ENCODE measurements at regions not wholly inside any gene's neighbourhood (a gene's known extent, or its start where the extent isn't known, plus 50 kb on each side); places are given as distances from the start of the nearest gene placed in this dataset.
"Not testable (repeated sequence)": the region's sequence is repeated elsewhere in the genome, so short reads cannot be mapped to it uniquely, and the experiment has no call there.

DNA sequence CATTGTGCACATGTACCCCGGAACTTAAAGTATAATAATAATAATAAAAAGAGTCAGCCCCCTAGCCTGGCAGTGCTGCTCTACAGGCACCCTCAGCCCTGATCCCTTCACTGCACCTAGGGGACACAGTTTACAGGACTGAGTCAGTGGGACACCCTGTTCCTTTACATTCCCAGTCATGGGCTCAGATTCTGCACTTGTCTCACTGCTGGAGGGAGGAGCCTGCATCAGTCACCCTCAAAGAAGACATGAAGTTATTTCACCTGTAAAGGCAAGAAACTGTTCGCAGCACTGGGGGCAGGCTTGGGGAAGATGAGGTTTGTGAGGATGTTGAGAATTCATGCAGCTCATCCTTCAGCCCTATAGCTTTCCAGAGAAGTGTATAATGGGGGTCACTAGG lies 50.7 kb upstream of the VPREB1 start:
- DNase-seq, result no peak

DNA sequence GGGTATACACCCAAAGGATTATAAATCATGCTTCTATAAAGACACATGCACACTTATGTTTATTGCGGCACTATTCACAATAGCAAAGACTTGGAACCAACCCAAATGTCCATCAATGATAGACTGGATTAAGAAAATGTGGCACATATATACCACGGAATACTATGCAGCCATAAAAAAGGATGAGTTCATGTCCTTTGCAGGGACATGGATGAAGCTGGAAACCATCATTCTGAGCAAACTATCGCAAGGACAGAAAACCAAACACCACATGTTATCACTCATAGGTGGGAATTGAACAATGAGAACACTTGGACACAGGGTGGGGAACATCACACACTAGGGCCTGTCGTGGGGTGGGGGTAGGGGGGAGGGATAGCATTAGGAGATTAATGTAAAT lies 51.1 kb upstream of the VPREB1 start:
- not testable (repeated sequence) for DNase-seq

DNA sequence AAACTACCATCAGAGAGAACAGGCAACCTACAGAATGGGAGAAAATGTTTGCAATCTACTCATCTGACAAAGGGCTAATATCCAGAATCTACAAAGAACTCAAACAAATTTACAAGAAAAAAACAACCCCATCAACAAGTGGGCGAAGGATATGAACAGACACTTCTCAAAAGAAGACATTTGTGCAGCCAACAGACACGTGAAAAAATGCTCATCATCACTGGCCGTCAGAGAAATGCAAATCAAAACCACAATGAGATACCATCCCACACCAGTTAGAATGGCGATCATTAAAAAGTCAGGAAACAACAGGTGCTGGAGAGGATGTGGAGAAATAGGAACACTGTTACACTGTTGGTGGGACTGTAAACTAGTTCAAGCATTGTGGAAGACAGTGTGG lies 51.6 kb upstream of the VPREB1 start:
- DNase-seq, result not testable (repeated sequence)

DNA sequence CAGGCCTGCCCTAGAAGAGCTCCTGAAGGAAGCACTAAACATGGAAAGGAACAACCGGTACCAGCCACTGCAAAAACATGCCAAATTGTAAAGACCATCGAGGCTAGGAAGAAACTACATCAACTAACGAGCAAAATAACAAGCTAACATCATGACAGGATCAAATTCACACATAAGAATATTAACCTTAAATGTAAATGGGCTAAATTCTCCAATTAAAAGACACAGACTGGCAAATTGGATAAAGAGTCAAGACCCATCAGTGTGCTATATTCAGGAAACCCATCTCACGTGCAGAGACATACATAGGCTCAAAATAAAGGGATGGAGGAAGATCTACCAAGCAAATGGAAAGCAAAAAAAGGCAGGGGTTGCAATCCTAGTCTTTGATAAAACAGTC lies 54.8 kb upstream of the VPREB1 start:
- DNase-seq, result not testable (repeated sequence)

DNA sequence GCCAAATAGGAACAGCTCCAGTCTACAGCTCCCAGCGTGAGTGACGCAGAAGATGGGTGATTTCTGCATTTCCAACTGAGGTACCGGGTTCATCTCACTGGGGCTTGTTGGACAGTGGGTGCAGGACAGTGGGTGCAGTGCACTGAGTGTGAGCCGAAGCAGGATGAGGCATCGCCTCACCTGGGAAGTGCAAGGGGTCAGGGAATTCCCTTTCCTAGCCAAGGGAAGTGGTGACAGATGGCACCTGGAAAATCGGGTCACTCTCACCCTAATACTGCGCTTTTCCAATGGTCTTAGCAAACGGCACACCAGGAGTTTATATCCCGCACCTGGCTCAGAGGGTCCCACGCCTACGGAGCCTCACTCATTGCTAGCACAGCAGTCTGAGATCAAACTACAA lies 56.7 kb upstream of the VPREB1 start:
- not testable (repeated sequence) for DNase-seq

DNA sequence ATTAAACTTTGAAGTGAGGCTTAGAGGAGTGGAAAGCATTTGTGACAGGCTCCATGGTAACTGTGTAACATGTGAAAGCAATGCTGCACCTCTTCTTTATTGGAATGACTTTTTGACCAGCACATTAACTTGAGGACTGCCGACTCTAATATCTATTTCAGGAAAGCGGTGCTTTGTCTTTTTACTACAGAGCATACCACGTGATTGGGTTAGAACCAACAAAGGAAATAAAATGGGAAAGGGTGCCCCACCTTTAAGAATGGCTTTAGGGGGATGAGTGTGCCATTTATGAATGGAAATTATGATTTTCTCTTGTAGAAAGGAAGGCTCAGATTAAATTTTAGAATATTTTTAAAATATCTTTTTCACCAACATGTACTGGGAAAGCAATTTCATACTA lies 57.3 kb upstream of the VPREB1 start:
- no peak for DNase-seq

DNA sequence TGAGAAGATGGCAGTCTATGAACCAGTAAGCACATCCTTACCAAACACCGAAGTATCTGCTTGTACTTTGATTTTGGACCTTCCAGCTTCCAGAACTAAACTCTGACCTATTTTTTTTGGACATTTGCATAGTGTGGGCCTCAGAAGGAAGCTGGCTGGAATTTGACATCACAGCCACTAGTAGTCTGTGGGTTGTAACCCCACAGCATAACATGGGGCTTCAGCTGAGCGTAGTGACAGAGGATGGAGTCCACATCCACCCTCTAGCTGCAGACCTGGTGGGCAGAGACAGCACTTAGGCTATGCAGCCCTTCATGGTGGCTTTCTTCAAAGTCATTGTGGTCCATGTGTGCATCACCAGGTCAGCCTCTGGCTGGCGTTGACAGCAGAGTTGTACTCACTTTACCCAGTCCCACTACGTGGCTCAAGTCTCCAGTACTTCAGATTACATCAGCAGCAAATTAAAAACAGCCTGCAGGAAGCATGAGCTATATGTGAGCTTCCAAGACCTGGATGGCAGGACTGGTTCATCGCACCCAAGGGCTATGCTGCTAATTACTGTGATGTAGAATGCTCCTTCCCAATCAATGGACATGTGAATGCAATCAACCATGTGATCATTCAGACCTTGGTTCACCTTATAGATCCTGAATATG lies 58.6 kb upstream of the VPREB1 start:
- DNase-seq, result no peak

DNA sequence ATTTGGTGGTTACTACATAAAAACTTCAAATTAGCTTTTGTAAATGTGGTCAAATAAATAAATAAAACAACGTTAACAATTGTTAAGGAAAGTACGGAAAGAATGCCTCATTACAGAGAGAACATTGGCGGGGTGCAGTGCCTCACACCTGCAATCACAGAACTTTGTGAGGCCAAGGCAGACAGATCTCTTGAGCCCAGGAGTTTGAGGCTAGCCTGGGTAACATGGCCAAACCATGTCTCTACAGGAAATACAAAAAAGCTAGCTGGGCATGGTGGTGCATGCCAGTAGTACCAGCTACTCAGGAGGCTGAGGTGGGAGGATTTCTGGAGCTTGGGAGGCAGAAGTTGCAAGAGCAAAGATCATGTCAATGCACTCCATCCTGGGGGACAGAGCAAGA lies 59.4 kb upstream of the VPREB1 start:
- no peak for DNase-seq

DNA sequence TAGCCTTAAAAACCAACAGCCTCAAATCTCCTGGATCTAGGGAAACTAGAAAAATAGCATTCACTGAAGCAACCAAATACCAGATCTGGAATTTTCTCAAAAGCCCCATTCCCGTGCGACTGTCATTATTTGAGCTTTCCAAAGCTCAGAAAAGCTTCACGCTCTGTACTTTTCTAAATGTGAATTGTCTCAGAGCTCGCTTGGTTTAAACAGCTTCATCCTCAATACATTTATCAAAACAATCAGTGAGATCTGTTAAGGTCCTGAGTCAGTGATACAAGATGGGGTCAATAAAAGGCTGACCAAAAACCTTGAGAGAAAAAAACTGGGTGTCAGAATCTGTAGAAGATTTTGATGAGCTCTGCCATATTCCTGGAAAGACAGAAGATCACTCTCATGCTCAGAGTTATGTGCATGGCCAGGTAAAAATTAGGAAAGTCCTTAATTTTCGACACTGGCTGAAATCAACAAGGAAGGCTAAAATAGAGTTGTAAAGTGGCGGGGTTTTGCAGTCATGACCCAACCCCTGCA lies 60.2 kb upstream of the VPREB1 start:
- no peak for DNase-seq

DNA sequence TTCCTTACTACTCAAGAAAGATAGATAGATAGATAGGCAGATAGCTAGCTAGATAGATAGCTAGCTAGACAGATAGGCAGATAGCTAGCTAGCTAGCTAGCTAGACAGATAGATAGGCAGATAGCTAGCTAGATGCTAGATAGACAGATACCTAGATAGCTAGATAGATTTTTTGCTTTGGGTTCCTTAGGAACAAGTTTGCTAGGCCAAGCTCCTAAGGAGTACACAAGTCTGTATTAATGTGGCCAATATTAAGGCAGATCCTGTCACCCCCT lies 61.7 kb upstream of the VPREB1 start:
- DNase-seq, result no peak

DNA sequence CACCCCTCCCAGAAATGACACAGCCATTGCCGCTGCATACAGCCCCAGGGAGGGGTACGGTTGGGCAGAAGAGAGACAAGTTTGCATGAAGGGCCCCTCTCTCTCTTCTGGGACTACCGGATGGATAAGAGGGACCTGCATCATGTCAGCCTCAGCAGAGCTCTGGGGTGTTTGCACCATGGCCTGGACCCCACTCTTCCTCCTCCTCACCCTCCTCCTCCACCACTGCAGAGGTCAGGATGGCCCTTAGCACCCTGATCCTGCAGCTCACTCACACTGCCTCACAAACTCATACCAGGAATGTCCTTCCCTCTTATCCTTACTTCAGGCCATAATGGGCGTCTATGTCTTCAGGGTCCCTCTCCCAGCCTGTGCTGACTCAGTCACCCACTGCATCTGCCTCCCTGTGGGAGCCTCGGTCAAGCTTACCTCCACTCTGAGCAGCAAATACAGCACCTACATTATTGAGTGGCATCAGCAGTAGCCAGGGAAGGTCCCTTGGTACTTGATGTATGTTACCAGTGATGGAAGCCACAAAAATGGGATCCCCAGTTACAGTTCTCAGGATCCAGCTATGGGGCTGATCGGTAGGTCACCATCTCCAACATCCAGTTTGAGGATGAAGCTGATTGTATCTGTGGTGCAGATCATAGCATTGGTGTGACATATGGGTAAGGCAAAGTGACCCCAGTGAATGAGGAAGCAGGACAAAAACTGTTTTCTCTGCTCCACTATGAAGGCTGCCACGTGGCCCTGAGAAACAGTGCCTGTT lies 62.2 kb upstream of the VPREB1 start:
- DNase-seq, result no peak

DNA sequence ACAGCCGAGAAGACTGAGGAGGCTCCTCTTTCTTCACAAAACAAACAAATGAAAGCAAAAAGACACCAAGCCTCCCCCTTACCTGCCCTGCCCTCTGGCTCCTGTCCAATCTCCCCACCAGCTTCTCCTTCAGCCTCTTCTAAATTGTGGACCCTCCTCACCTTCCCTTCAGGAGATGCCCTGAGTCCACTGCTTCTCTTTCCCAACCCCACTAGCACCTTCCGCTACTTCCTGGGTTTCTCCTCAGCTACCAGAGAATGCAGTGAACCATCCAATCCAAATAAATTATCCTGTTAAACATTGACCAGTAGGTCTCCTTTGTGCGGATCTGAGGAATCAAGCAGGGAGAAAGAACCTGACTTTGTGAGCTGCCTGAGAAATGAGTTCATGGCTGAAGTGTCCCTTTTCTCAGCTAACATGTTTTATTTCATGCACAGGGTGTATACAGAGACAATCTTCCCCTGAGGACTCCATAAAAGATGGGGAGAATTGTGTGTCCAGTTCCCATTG lies 63.2 kb upstream of the VPREB1 start:
- DNase-seq, result no peak

DNA sequence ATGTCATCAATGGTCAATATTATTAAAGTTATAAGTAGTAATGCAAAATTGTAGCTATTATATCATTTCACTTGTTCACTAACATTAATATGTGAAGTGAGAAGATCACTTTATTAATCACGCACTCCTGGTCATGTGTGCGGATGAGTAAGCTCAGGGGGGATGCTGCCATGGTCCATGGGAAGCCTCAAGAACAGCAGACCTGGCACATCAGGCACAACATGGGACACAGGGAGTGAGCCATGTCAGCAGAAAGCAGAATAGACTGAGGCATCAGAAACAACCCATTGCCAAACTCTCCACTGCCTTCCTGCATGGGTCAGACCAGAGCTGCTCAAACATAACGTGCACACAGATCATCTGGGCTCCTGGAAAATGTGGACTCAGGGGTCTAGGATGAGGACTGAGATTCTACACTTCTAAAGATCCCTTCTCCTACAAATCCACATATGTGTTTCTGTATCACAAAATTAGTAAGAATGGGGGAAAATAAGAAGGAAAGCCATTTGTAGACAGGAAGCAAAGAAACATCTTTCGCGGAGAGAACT lies 63.8 kb upstream of the VPREB1 start:
- DNase-seq, result no peak

DNA sequence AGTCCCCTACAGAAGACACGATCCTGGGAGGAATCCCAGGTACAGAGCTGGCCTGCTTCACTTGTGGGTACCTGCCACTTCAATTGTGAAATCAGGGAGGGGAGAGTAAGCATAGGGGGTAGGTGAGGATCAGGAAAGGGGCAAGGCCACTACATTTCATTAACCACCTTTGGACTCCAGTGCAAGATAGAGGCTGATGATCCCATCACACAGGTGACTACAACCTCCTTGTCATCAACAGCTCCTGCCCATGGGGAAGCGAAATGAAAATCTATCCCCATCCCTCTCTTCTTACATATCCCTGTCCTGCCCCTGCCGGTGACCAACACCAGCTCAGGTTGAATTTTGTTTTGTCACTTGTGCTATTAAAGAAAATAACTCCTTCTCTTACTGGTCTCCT lies 64.7 kb upstream of the VPREB1 start:
- DNase-seq, result no peak

DNA sequence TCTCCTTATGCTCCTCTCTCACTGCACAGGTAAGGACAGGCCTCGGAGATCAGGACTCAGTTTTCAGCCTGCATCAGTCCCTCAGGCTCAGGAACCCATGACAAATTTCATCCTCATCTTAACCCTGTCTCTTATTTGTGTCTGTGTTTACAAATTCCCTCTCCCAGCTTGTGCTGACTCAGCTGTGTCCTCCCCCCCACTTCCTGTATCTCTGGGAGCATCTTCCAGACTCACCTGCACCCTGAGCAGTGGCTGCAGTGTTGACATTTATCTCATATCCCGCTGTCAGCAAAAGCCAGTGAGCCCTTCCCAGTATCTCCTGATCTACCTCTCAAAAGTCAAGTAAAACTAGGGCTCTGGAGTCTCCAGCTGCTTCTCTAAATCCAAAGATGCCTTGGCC lies 65.6 kb upstream of the VPREB1 start:
- DNase-seq, result no peak

DNA sequence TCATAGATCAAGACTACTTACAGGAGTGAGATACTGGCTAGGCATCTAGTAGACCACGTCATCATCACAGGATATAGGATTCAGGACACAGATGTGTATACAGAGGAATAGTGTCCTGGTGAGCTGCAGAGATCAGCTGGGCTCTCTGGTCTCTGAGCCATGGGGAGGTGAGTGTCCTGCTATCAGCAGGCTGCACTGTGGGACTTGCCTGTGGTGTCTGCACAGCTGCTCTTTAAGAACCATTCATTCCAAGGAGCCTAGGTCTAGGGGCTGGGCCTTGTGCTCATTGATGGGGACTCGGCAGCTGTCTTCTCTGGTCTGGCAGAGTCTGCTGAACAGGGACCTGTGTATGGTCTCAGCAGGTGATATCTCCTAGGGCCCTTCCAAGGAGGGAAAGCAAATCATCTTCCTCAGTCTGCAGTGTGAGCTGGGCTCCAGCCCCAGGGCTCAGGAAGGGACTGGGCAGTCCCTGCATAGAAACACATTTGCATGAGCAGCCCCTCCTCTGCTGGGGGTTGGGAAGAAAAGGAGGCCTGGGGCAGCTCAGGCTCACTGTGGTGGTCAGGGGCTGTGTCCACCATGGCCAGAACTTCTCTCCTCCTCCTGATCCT lies 66.1 kb upstream of the VPREB1 start:
- DNase-seq, result no peak

DNA sequence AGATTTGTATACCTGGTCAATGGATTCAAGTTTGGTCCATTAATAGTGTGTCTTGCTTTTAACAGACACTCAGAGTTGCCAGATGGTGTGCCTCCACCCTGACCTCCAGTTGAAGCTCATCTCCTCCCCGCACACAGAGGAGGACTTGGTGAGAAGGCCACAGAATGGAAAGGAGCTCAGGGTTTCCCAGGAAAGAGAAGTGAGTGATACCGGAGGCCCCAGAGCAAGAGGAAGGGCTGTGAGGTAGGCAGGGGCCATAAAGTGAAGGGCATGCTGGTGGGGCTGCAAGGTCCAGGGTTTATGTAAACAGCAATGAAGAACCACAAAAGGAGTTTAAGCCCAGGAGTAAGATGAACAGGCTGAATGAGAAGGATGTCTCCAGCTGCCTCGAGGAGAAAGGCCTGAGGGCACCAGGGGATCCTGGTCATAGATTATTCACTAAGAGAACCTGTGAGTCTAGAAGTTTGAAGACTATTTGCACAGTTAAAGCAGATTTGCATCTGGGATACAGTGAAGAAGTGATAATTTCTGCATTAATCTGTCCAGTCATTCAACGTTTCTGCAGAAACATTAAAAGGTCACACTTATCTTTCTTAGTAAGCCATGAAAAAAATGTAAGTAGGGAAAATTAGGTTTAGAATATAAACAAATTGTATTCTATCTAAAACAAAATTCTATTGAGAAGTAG lies 67.5 kb upstream of the VPREB1 start:
- DNase-seq, result no peak

DNA sequence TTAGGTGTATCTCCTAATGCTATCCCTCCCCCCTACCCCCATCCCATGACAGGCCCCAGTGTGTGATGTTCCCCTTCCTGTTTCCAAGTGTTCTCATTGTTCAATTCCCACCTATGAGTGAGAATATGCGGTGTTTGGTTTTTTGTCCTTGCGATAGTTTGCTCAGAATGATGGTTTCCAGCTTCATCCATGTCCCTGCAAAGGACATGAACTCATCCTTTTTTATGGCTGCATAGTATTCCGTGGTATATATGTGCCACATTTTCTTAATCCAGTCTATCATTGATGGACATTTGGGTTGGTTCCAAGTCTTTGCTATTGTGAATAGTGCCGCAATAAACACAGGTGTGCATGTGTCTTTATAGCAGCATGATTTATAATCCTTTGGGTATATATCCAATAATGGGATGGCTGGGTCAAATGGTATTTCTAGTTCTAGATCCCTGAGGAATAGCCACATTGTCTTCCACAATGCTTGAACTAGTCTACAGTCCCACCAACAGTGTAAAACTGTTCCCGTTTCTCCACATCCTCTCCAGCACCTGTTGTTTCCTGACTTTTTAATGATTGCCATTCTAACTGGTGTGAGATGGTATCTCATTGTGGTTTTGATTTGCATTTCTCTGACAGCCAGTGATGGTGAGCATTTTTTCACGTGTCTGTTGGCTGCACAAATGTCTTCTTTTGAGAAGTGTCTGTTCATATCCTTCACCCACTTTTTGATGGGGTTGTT lies 71.5 kb upstream of the VPREB1 start:
- DNase-seq, result not testable (repeated sequence)

DNA sequence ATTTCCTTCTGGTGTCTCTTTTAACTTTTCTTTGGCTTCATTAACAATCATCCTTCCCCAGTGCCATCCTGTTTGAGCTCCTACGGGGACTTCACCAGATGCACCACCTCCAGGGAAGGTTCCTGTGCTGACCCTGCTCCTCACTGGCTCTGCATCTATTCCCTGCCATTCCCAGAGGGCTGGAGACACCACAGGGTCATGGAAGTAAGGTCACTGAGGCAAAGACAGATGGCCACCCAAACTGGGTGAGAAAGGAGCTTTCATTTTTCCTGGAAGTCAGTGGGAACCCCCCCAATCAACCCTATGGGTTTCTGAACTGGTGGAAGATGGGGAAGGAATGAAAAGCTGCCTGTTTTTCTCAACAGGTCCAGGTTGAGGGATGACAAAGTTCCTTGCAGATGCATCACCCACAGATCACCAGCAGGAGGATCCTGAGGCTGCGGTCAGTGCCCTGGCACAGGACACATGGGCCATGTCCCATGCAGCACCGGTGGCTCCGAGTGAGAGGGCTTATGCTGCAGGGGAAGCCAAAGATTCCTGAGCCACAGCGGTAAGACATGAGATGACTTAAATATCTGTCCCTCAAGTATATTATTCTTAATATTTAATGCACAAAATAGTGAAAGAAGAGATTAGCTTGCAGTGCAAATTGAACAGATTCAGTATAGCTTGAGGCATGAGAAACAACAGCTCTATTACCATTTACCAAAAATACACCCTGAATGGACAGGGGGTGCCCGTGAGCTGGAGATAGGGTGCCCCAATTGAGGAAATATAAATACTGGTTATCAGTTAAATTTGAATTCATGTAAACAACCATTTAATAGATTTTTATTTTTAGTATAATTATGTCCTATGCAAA lies 73.0 kb upstream of the VPREB1 start:
- DNase-seq, result no peak

DNA sequence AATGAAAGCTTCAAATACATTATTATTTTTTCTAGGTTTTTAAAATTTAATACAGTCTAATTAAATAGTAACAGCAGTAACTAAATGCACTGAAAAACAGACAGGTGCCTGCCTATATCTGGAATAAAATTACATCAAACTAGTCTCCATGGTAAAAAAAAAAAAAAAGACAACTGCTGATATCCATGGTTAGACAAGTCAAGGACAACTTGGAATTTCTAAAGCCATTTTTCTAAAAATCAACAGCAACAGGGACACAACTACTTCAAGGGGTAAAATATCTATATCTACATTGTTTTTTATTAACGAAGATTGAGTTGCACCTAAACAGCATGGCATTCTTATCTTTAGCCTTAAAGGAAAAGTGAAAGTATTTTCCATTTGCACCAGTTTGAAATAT lies 74.7 kb upstream of the VPREB1 start:
- no peak for DNase-seq
